SW480 (cell line): ENCODE measurements at regions not wholly inside any gene's neighbourhood (a gene's known extent, or its start where the extent isn't known, plus 50 kb on each side); places are given as distances from the start of the nearest gene placed in this dataset.
A peak's percentile ranks its signal among the peaks of the same experiment; 100 is the strongest.

Experiments
- DNase-seq: peaks from one replicate; pipeline ENCODE4 v3.0.0-alpha.2; 2016; ENCODE audit warnings: low spot score

DNA sequence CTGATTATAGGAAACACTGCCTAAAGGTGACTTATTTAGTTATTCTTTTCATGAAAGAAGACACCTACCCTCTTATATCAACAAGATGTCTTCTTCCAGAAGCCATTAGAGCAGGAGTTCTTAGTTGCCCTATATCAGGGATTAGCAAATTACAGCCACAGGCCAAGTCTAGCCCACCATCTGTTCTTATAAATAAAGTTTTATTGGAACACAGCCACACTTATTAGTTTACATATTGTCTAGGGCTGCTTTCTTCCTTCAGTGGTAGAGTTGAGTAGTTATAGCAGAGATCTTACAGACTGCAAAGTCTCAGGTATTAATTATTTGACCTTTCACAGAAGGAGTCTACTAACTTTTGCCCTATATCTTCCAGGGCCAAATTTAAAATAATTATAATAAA, 157.2 kb upstream of the NOCT start:
- DNase-seq, result no peak

GRCh38 chr4:138857416-138857815, 158.2 kb upstream of the NOCT start:
- DNase-seq, result no peak

- DNase-seq, result no peak
Observed at GRCh38 chr4:138852681-138853080, 162.9 kb upstream of the NOCT start.

GRCh38 chr4:138851391-138852335, 163.9 kb upstream of the NOCT start:
- no peak for DNase-seq

- no peak for DNase-seq
Observed at GRCh38 chr4:138845664-138846063, 169.9 kb upstream of the NOCT start.

DNA sequence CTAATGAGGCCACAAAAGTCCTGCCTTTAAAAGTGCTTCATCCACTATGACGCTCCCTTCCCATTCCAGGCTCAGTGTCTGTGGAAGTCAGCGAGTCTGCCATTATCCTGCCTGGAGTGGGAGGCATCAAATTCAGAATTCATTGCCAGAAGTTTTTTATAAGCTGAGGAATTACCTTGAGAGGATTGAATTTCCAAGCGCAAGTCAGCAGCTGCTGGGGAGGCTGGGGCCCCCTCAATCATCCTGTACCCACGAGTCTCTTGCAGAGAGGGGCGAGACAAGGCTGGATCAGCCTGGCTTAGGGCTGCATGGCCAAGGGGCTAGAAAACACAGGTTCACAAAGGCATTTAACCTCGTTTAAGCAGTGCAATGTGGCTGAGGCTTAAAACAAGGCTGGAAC, 170.5 kb upstream of the NOCT start:
- DNase-seq, result no peak

GRCh38 chr4:138843616-138844015, 172.0 kb upstream of the NOCT start:
- DNase-seq, result no peak

DNA sequence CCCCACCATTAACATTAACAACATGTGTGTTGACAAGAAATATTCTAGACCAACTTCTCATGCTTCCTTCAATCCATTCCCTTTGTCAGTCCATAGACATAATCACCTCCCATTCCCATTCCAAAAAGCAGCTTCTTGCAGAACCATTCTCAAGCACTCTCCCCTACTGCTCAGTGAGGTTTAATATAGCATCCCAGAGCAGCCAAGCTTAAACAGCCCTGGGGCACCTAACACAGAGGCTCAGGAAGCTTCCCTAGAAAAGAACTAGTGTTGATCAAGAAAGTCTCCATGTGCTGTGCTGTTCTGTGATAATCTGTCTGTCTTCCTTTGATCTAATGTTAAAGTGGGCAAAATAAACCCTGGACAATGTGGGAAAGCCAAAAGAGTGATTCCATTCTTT, 174.2 kb upstream of the NOCT start:
- DNase-seq, result no peak

GRCh38 chr4:138838251-138838650, 177.3 kb upstream of the NOCT start:
- no peak for DNase-seq

DNA sequence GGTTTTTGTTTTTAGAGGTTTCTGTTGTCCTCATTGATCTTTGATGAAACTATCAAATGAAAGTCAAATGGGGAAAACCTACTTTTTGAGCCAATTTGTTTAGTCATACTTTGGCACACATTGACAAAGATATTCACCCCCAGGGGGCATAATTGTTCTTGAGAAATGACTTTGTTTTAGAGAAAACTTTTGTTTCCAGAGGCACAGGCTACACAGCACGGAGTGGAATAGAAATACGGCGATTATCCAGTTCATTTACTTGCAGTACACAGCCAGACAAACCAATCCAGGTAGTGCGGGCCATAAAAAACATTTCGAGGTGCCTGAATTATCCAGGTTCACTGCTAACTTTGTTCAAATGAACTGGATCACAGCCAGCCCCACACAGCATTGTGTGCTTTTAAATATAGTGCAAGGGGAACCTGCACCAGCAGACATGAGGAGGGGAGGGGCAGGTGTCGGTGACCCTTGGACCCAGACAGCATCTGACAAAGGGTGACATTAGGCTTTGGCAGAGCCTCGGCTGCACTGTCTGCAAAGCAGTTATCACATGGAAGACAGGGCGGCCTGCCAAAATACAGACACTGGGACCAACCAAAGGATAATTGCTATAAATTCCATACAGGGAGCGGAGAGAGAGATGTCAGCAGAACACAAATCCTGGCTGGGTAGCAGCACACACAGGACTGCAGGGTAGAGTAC, 179.6 kb upstream of the NOCT start:
- DNase-seq, result no peak

GRCh38 chr4:138833974-138834373, 181.6 kb upstream of the NOCT start:
- no peak for DNase-seq

- no peak for DNase-seq
Observed at GRCh38 chr4:138832563-138832962, 183.0 kb upstream of the NOCT start.

DNA sequence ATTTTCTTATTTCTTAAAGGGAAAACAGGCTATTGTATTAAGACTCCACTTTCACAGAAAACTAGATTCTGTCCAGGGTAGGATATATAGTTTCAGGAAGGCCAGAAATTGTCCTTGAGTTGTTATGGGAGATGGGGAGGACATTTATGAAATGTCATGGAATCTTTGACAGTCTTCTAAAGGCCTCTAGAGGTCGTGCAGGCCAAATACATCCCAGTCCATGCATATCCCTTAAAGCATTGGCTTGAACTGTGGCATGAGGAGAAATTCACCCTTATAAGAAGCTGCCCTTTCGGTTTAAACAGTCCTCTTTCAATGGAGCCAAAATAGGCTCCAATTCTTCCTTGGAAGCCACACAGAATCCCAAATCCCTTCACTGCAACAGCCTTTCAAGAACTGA, 183.6 kb upstream of the NOCT start:
- peak; percentile 8 for DNase-seq

- no peak for DNase-seq
Observed at GRCh38 chr4:138828926-138829325, 186.7 kb upstream of the NOCT start.

DNA sequence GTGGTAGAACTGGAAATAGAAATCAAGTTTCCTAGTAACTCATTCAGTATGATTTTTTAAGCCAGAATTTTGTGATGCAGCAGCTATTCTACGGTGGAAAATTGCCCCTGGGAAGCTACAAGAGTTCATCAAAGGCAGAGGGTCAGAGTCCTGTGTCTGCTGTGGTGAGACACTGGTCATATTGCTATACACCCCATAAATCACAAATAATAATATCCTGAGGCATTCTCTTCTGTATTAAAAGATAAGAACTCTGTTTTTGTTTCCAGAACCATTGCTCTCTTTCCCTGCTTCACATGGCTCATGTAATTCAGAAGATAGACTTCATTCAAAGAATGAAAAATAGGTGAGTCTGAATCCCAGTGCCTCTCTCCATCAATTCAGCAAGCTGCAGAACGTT, 188.8 kb upstream of the NOCT start:
- DNase-seq, result no peak

DNA sequence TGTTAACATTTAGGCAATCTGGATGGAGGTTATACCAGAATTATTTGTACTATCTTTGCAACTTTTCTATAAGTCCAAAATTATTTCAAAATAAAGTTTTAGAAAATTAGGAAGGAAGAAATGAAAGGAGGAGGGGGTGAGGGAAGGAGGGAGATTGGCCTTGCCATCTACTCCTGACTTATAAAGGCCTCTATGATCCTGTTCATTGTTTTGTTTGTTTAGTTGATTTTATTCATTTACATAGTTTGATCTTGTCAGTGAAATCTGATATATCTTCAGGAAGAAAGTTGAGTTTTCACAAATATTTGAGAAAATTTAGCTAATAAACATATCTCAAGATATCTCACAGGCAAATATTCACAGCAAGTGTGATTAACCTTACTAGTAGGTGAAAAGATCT, 189.3 kb upstream of the NOCT start:
- DNase-seq, result no peak

- DNase-seq, result no peak
Observed at GRCh38 chr4:138821331-138821730, 194.2 kb upstream of the NOCT start.

DNA sequence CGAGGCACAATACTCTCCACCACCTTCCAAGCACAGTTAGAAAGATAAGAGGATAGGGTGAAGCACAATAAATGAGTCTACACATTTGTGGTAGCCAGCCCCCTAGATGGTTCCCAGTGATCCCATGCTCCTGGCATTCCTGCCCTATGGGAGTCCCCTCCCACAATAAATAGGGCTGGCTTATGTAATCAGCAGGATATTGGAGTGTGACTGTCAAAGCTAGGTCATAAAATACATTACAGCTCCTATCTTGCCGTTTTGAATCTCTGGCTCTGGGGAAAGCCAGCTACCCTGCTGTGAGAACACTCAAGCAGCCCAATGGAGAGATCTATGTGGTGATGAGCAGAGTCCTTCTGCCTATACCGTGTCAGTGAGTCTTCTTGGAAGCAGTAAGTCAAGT, 198.7 kb upstream of the NOCT start:
- no peak for DNase-seq

DNA sequence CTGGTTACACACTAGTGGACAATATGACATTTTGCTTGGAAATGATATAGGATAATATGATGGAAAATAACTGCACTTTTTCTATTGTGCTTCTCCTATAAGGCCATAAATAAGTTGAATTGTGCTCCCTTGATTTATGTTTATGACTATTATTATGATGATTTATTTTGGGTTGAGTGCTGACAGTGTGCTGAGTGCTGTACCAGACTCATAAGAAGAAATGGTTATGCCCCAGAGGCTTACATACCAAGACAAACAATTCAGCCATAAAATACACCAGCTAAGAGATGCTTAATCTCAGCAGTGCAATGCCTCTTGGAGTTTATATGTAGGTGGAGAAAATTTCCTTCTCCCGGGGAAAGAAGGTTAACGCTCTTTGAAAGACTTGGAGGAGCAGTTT, 199.8 kb upstream of the NOCT start:
- no peak for DNase-seq

DNA sequence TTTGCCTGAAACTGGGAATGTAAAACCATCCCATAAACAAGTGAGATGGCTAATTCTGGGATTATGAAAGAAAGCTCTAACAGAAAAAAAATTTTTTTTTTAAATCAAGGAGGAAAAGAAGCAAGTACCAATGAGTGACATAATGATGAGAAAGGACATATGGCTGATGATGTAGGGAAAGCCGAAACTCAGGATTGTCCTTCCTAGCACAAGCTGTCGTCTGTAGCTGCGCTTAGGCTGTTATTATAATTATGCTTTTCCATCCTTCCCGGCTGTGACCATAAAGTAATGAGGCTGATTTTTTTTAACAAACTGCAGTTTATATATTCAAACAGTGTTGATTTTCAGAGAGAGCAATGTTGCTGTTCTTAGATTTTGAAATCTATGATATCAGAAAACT, 209.8 kb upstream of the NOCT start:
- DNase-seq, result no peak

- DNase-seq, result no peak
Observed at GRCh38 chr4:138804711-138805110, 210.9 kb upstream of the NOCT start.

DNA sequence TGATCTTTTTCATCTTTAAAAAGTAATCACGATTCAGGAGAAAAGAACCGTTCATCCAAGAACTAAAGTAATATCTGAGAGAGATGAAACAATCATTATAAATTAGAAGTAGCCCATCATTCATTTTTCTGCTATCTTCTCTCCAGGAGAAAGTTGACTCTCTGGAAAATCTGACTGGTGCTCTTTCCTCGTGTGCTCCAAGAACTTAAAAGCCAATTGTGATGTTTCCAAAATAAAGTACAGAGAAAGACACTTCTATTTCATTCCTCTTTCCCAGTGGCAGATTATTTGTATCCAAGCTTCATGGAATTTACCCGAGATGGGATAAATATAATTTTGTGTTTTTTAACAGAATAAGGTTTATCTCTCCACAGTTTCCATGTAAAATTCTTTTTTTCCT, 212.5 kb upstream of the NOCT start:
- DNase-seq, result no peak

DNA sequence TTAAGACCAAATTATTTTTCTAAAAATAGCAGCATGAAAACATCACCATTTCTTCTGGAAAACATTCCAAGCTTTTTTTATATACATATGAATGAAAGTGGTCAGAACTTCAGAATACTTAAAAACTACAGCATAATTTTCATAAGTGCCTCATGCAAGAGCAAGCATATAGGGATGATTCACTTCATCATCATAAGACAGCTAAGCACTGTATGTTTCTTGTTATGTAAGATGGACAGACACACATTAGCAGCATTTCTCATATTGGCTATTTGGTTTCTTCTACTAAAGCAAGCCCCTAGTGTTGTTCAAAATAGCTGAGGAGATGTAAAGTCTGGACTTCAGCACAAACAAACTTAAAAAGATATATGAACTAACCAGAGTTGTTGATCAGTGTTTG, 213.1 kb upstream of the NOCT start:
- DNase-seq, result no peak

DNA sequence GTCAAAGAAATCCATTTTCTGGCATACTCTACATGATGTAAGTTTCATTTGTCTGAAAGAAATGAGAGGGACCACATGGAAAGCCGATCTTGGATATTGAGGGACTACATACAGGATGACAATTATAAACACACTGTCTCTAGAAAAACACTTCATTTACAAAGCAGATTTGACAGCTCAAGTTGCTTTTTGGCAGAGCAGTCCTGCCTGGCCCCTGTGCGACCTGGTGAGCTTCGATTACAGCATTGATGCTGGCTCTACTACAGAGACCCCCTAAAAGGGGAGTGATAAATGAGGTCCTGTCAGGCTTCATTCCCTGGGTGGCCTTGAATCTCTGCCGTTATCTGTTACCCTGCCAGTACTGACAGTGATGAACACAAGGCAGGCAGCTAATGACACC, 215.2 kb upstream of the NOCT start:
- DNase-seq, result no peak
